Activated naive CD8-positive, alpha-beta T cell (primary cell): ENCODE measurements at regions not wholly inside any gene's neighbourhood (a gene's known extent, or its start where the extent isn't known, plus 50 kb on each side); places are given as distances from the start of the nearest gene placed in this dataset.

ENCODE experiments used
- H3K27ac Mint-ChIP-seq: one replicate; pipeline ENCODE4 v1.8.0; 2021; ENCODE audit warnings: mixed read lengths
- H3K27me3 Mint-ChIP-seq: one replicate; pipeline ENCODE4 v1.8.0; 2021; ENCODE audit warnings: mixed read lengths
- H3K36me3 Mint-ChIP-seq: one replicate; pipeline ENCODE4 v1.8.0; 2021; ENCODE audit warnings: mixed read lengths
- H3K4me1 Mint-ChIP-seq: one replicate; pipeline ENCODE4 v1.8.0; 2021; ENCODE audit warnings: low read depth, mixed read lengths
- H3K4me3 Mint-ChIP-seq: one replicate; pipeline ENCODE4 v1.8.0; 2021; ENCODE audit warnings: mild to moderate bottlenecking, mixed read lengths
- H3K9me3 Mint-ChIP-seq: one replicate; pipeline ENCODE4 v1.8.0; 2021; ENCODE audit warnings: low read depth, mixed read lengths

DNA sequence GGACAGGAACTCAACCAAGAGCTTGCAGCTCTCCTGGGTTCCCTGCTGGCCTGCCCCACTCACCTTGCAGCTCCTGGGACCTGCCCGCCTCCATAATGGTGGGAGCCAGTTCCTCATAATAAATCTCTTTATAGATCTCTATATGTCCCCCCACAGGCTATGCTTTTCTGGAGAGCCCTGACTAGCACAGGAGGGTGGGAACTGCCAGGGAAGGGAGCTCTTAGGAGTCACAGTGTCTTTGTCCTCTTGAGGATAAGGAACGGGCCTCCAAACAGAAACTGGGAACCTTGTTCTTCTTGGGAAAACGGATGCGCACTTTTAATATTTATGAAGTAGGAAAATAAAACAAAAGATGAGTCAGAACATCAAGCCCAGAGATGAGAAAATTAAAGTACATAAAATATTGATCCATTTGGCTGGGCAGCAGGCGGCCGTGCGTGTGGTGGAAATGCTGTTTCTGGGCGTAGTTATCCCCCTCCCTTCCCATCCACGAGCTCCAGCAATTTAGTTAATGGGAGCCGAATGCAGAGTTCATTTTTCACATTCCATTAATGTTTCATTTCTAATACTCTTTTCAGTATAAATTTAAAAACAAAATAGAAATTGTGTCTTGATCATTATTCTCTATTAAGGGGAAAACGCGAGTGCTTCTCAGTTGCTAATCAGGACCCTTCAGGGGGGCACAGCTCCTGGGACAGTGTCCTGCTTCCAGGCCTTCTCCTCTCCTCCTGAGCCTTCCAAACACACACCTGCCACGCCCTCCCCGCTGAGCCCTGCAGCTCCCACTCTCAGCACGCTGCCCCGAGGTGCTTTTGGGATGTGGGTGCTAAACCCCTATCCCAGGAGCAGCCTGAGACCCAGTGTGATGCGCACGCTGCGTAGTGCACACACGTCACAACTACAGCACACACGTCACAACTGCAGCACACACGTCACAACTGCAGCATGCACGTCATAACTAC lies 323.3 kb upstream of the AJAP1 start:
- H3K36me3 Mint-ChIP-seq: no peaks in the 10 kb centered on the region
- no peaks in the 10 kb centered on the region for H3K9me3 Mint-ChIP-seq
- H3K4me3 Mint-ChIP-seq: no peak overlapping the region
- H3K27me3 Mint-ChIP-seq: peaks cover 3% of the 10 kb centered on the region
- no peak overlapping the region for H3K27ac Mint-ChIP-seq
- no peaks in the 10 kb centered on the region for H3K4me1 Mint-ChIP-seq

DNA sequence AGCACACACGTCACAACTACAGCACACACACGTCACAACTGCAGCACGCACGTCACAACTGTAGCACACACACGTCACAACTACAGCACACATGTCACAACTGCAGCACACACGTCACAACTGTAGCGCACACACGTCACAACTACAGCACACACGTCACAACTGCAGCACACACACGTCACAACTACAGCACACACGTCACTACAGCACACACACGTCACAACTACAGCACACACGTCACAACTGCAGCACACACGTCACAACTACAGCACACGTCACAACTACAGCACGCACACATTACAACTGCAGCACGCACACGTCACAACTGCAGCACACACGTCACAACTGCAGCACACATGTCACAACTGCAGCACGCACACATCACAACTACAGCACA lies 322.6 kb upstream of the AJAP1 start:
- no peak overlapping the region for H3K27ac Mint-ChIP-seq
- peaks cover 3% of the 10 kb centered on the region for H3K27me3 Mint-ChIP-seq
- no peaks in the 10 kb centered on the region for H3K4me1 Mint-ChIP-seq
- H3K36me3 Mint-ChIP-seq: no peaks in the 10 kb centered on the region
- H3K4me3 Mint-ChIP-seq: no peak overlapping the region
- peaks cover 6% of the 10 kb centered on the region for H3K9me3 Mint-ChIP-seq

DNA sequence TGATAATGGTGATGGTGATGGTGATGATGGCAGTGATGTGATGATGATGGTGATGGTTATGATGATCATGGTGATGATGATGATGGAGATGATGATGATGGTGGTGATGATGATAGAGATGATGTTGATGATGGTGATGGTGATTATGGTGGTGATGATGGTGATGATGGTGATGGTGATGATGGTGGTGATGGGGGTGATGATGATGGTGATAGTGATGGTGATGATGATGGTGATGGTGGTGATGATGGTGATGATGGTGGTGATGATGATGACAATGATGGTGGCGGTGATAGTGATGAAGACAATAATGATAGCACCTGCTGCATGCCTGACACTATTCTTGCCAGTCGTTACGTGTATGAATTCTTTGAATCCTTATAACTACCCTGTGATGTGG lies 317.9 kb upstream of the AJAP1 start:
- Mint-ChIP-seq H3K4me1 (no peaks in the 10 kb centered on the region), H3K27me3 (no peaks in the 10 kb centered on the region), H3K27ac (no peak overlapping the region), H3K9me3 (peaks cover 6% of the 10 kb centered on the region), H3K36me3 (no peaks in the 10 kb centered on the region), H3K4me3 (no peak overlapping the region)

DNA sequence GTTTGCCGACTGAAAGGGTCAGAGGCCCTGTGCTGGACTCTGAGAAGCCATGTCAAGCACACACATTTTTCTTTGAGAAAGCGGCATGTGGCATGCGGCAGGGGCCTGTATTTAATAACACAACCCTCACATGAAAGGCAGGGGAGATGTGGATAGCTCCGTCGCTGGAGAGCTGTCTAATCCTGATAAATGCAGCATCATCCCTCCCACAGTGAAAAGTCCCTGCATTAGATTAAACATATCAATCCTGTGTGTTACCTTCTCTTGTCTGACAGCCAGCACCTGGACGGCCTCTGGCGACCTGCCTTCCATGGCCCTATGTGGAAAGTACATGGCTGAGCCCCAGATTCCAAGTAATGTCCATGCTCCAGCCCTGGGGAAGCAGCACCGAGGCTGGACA lies 313.0 kb upstream of the AJAP1 start:
- peaks cover 3% of the 10 kb centered on the region for H3K27me3 Mint-ChIP-seq
- no peaks in the 10 kb centered on the region for H3K36me3 Mint-ChIP-seq
- no peak overlapping the region for H3K27ac Mint-ChIP-seq
- peaks cover 3% of the 10 kb centered on the region for H3K9me3 Mint-ChIP-seq
- no peak overlapping the region for H3K4me3 Mint-ChIP-seq
- H3K4me1 Mint-ChIP-seq: no peaks in the 10 kb centered on the region

DNA sequence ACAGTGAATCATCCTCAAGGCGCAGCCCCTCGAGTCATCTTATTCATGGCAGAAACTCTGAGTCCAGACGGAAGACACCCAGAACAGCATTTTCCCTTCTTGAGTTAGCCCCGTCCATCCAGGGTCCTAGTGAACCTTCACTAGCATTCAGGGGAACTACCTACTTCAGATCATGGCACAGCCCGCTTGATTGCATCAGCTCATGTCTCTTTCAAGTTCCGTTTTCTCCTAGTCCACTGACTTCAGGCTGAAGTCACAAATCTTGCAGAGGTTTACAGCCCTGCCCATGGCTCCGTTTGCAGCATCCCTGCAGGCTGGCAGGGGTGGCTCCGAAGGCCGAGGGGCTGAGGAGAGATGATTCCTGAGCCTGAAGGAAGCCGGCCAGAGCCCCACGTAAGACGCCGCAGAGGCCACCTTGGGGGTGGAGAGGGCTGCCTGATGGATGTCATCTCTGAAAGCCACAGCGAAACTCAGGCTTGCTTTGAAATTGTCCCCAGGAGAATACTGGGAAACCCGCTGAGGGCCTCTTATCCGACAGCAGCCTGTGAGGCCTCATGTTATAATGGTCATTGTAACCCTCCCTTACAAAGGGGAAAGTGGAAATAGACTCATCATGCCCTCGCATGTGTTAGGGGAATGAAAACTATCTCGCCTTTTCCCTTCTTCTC lies 310.2 kb upstream of the AJAP1 start:
- Mint-ChIP-seq H3K4me1 (no peaks in the 10 kb centered on the region), H3K27ac (no peak overlapping the region), H3K9me3 (no peaks in the 10 kb centered on the region), H3K4me3 (no peak overlapping the region), H3K27me3 (peaks cover 3% of the 10 kb centered on the region), H3K36me3 (no peaks in the 10 kb centered on the region)

DNA sequence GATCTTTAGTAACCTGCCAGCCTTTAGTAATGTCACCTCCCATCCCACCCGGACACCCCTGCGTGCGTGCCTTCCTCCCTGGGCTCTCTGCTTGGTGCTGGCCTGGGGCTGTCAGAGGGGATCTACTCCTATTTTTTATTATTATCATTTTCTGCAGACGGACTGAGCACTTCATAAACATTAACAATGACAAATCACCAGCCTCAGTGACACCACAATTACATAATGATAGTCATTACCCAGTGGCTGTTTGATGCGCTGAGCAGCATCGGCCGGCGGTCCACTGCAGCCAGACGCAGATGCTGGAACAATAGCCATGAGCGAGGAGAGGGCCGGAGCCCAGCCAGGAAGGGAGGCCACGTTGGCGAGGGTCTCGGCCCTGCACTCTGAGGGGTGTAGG lies 309.3 kb upstream of the AJAP1 start:
- peaks cover 3% of the 10 kb centered on the region for H3K27me3 Mint-ChIP-seq
- H3K9me3 Mint-ChIP-seq: no peaks in the 10 kb centered on the region
- no peak overlapping the region for H3K27ac Mint-ChIP-seq
- no peak overlapping the region for H3K4me3 Mint-ChIP-seq
- H3K4me1 Mint-ChIP-seq: no peaks in the 10 kb centered on the region
- H3K36me3 Mint-ChIP-seq: no peaks in the 10 kb centered on the region

DNA sequence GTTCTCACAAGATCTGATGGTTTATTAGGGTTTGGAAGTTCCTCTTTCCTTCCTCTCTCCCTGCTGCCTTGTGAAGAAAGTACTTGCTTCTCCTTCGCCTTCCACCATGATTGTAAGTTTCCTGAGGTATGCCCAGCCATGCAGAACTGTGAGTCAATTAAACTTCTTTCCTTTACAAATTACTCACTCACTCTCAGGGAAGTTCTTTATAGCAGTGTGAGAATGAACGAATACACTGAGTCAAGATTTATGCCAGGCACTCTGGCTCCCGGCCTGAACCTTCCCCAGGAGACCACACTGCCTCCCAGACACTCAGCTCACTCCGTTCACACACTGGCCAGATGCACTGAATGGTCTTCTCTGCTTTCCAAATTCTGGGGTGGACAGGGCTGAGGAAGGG lies 308.3 kb upstream of the AJAP1 start:
- Mint-ChIP-seq H3K27ac (no peak overlapping the region), H3K27me3 (peaks cover 5% of the 10 kb centered on the region), H3K36me3 (no peaks in the 10 kb centered on the region), H3K4me3 (no peak overlapping the region), H3K4me1 (no peaks in the 10 kb centered on the region), H3K9me3 (no peaks in the 10 kb centered on the region)

DNA sequence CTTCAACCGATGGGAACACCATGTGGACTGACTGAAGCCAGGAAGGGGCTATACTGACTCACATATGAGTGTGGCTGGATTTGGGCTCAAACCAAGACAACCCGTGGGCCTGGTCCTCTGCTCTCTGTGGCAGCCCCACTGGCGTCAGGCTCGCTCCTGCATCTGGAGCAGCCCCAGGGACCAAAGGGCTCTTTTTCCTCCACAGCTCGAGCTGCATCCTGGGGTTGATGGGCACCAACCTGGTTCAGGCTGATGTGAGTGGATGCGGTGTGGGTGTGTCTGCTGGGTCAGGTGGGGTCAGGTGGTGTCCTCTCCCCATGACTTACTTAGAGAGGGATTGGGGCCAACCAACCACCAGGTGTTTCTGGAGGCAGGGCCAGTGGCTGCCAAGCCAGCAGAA lies 303.0 kb upstream of the AJAP1 start:
- no peaks in the 10 kb centered on the region for H3K36me3 Mint-ChIP-seq
- no peak overlapping the region for H3K27ac Mint-ChIP-seq
- peaks cover 4% of the 10 kb centered on the region for H3K27me3 Mint-ChIP-seq
- H3K4me3 Mint-ChIP-seq: no peak overlapping the region
- H3K4me1 Mint-ChIP-seq: no peaks in the 10 kb centered on the region
- H3K9me3 Mint-ChIP-seq: no peaks in the 10 kb centered on the region

DNA sequence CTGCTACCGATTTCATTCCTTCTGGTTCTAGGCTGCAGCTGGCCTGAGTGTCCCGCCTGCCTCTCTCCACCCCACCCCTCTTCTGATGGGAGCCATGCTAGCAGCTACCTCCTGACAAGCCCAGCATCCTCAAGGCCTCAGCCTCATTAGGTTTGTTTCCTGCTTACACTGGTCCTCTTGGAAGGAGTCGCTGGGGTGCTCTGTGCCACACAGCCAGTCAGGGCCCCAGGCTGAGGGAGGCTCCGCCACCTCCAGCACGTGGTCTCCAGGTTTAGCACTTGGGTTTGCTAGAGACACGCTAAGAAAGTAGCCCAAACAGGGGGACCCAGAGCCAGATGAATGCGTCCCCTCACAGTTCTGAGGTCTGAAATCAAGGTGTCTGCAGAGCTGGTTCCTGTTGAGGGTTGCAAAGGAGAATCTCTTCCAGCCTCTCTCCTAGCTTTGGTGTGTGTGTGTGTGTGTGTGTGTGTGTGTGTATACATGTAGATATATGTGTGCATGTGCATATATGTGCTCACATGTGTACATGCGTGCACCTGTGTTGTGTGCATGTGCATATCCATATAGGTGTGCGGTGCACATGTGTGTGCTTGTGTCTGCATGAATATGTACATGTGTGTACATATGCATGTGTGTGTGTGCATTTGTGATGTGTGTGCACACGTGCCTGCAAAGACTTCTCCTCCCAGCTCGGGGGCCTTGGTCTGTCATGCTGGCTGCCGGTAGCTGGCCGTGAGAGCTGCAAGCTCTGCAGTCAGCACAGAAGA lies 301.1 kb upstream of the AJAP1 start:
- Mint-ChIP-seq H3K27me3 (peaks cover 4% of the 10 kb centered on the region), H3K4me1 (no peaks in the 10 kb centered on the region), H3K4me3 (no peak overlapping the region), H3K36me3 (no peaks in the 10 kb centered on the region), H3K27ac (no peak overlapping the region), H3K9me3 (no peaks in the 10 kb centered on the region)

DNA sequence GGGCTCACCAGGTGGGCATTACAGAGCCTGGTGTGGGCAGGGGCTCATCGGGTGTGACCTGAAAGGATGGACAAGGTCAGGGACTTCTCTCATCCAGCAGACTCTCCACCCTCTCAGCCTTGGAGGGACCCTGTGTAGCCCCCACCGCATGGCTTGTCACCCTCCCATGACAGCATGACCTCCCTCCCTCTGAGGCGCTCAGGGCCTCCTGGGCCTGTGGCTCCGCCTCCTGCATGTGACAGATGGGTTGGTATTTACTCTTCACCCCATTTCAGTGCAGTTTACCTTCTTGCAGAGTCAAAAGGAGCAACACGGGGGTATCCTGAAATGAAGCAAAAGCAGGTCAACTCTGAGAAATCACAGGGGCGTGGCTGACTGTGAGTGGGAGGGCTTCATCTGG lies 298.6 kb upstream of the AJAP1 start:
- no peak overlapping the region for H3K27ac Mint-ChIP-seq
- H3K4me3 Mint-ChIP-seq: no peak overlapping the region
- H3K9me3 Mint-ChIP-seq: no peaks in the 10 kb centered on the region
- no peaks in the 10 kb centered on the region for H3K4me1 Mint-ChIP-seq
- no peaks in the 10 kb centered on the region for H3K36me3 Mint-ChIP-seq
- H3K27me3 Mint-ChIP-seq: peaks cover 1% of the 10 kb centered on the region

DNA sequence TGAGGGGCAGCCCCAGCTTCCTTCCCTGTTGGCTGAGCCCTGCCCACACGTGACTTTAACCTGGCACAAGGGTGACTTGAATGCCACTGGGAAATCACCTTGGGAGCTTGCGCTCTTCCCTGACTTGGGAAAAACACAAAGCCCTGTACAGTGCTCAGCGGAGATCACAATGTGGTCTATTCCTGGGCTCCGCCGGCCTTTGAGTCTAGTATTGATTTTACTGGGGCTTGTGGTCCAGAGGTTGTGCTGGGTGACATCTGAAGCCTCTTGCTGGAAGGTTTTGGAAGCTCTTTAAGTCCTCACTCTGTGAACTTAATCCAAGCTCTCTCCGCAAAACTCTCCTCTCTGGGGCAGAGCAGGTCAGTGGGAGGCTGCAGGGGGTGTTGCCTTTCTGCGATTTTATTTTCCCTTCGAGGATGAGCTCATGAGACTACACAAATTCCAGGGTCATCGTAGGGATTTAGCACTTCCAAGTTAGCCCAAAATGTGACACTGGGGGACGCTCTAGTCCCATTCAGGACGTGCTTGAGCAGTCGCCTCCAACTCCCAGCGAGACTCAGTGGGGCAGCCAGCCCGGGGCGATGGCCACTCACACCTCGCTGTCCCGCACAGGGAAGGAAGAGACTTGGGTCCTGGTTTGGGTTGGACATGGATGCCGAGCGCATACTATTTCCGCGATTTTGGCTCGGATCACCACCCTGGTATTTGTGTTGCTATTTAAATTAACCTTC lies 291.9 kb upstream of the AJAP1 start:
- Mint-ChIP-seq H3K27me3 (peaks cover 1% of the 10 kb centered on the region), H3K9me3 (peaks cover 4% of the 10 kb centered on the region), H3K4me1 (no peaks in the 10 kb centered on the region), H3K4me3 (no peak overlapping the region), H3K27ac (no peak overlapping the region), H3K36me3 (no peaks in the 10 kb centered on the region)

DNA sequence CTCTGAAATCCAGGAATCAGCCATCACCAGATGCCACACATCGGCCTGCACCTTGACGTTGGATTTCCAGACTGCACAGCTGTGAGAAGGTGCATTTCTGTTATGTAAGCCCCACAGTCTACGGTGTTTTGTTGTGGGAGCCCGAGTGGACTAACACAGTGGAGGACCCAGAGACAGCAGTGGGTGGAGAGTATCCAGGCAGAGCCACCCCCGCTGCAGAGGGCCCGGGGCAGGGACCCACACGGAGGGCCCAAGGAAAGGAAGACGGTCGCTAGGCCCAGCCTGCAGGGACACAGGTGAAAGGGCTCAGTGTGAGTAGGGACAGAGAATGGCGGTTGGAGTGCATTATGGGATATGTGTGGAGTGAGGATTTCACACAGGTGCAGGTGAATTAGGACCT lies 288.3 kb upstream of the AJAP1 start:
- peaks cover 1% of the 10 kb centered on the region for H3K27me3 Mint-ChIP-seq
- no peak overlapping the region for H3K4me3 Mint-ChIP-seq
- H3K27ac Mint-ChIP-seq: no peak overlapping the region
- peaks cover 4% of the 10 kb centered on the region for H3K9me3 Mint-ChIP-seq
- no peaks in the 10 kb centered on the region for H3K36me3 Mint-ChIP-seq
- H3K4me1 Mint-ChIP-seq: no peaks in the 10 kb centered on the region

DNA sequence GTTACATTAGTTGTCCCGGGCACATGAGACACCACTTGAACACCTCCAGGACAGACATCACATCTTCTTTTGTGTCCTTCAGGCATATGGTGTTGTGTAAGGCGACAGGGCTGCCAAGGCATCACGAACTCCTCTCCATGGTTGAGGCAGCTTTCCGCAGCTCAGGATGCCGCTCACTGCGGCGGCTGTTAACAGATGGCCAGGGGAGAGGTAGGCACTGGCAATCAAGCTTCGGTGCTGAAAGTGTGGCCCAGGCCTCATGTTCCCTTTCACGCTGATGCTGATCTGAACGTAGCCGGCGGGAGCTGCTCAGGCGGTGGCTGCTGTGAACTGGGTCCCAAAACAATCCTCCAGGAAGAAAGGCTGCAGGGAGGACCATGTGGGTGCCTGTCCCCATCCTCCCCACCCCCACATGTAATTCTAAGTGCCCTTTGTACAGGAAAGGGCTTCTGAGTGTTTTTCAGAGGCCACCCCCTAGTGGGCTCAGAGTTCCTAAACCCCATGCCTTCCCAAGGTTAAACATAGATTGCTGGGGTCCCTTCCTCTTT lies 287.1 kb upstream of the AJAP1 start:
- Mint-ChIP-seq H3K36me3 (no peaks in the 10 kb centered on the region), H3K4me3 (no peak overlapping the region), H3K27ac (no peak overlapping the region), H3K9me3 (peaks cover 4% of the 10 kb centered on the region), H3K4me1 (no peaks in the 10 kb centered on the region), H3K27me3 (no peaks in the 10 kb centered on the region)

DNA sequence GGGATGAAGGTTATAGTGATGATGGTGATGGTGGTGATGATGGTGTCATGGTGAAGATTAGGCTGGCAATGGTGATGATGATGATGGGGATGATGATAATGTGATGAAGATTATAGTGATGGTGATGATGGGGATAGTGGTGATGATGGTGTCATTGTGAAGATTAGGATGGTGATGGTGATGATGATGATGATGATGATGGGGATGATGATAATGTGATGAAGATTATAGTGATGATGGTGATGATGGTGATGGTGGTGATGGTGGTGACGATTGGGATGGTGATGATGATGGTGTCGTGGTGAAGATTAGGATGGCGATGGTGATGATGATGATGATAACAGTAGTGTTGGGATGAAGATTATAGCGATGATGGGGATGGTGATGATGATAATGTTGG lies 285.1 kb upstream of the AJAP1 start:
- H3K4me1 Mint-ChIP-seq: no peaks in the 10 kb centered on the region
- no peak overlapping the region for H3K27ac Mint-ChIP-seq
- H3K36me3 Mint-ChIP-seq: no peaks in the 10 kb centered on the region
- no peaks in the 10 kb centered on the region for H3K27me3 Mint-ChIP-seq
- H3K4me3 Mint-ChIP-seq: no peak overlapping the region
- H3K9me3 Mint-ChIP-seq: no peaks in the 10 kb centered on the region
